DOHH2 (cell line): ENCODE measurements at regions not wholly inside any gene's neighbourhood (a gene's known extent, or its start where the extent isn't known, plus 50 kb on each side); places are given as distances from the start of the nearest gene placed in this dataset.

Source experiments
- H3F3A ChIP-seq: fragments of 200-600 bp; sonication (generic), shearing (Covaris generic); 2 replicates; pipeline ENCODE4 v1.6.0; 2016; ENCODE audit warnings: antibody characterized with exemption, mild to moderate bottlenecking; ENCODE audit not compliant: control insufficient read depth, insufficient read depth
- H3K27ac ChIP-seq: fragments of 200-600 bp; sonication (generic); 2 replicates; pipeline ENCODE4 v1.5.1; 2014; ENCODE audit warnings: low read depth, mild to moderate bottlenecking, low read length, moderate library complexity
- H3K27me3 ChIP-seq: fragments of 200-600 bp; sonication (generic); 2 replicates; pipeline ENCODE4 v1.6.1; 2014; ENCODE audit warnings: mild to moderate bottlenecking, low read length, mixed read lengths; ENCODE audit not compliant: control insufficient read depth
- H3K36me3 ChIP-seq: fragments of 200-600 bp; sonication (generic); 2 replicates; pipeline ENCODE4 v1.6.1; 2014; ENCODE audit warnings: mild to moderate bottlenecking, low read length, moderate library complexity, mixed read lengths; ENCODE audit not compliant: control insufficient read depth
- H3K4me1 ChIP-seq: fragments of 200-600 bp; sonication (generic); 2 replicates; pipeline ENCODE4 v1.6.1; 2014; ENCODE audit warnings: mild to moderate bottlenecking, low read length, mixed read lengths; ENCODE audit not compliant: control insufficient read depth
- H3K4me2 ChIP-seq: fragments of 200-600 bp; sonication (generic); 2 replicates; pipeline ENCODE4 v1.6.0; 2014; ENCODE audit warnings: mild to moderate bottlenecking, low read length, moderate library complexity
- H3K4me3 ChIP-seq: fragments of 200-600 bp; sonication (generic); 2 replicates; pipeline ENCODE4 v1.5.1; 2014; ENCODE audit warnings: mild to moderate bottlenecking, low read length, mixed read lengths
- H3K79me2 ChIP-seq: fragments of 200-600 bp; sonication (generic); 2 replicates; pipeline ENCODE4 v1.6.1; 2014; ENCODE audit warnings: mild to moderate bottlenecking, low read length, mixed read lengths; ENCODE audit not compliant: control insufficient read depth
- H3K9me2 ChIP-seq: fragments of 200-600 bp; sonication (generic); replicated peaks from 2 replicates; pipeline ENCODE4 v1.6.1; 2014; ENCODE audit warnings: mild to moderate bottlenecking, low read length, mixed read lengths; ENCODE audit not compliant: control insufficient read depth
- H3K9me3 ChIP-seq: fragments of 200-600 bp; sonication (generic); 2 replicates; pipeline ENCODE4 v1.6.1; 2014; ENCODE audit warnings: antibody characterized with exemption, low read length, mixed read lengths; ENCODE audit not compliant: control insufficient read depth, insufficient read depth
- H4K20me1 ChIP-seq: fragments of 200-600 bp; sonication (generic); 2 replicates; pipeline ENCODE4 v1.6.0; 2014; ENCODE audit warnings: low read depth, mild to moderate bottlenecking, antibody characterized with exemption, low read length, moderate library complexity; ENCODE audit not compliant: control insufficient read depth, insufficient read depth
- EZH2phosphoT487 ChIP-seq: fragments of 200-600 bp; sonication (generic); IDR thresholded peaks from 2 replicates; pipeline ENCODE4 v1.6.1; 2017; ENCODE audit warnings: borderline replicate concordance, mild to moderate bottlenecking, antibody characterized with exemption, low read length, moderate library complexity, mixed read lengths
- TF ChIP-seq, protein P1 (sequence below): fragments of 200-600 bp; sonication (generic); IDR thresholded peaks from one replicate; pipeline ENCODE4 v1.5.1; 2014; ENCODE audit warnings: antibody characterized with exemption, mild to moderate bottlenecking, low read depth, low read length; ENCODE audit not compliant: poor library complexity, severe bottlenecking

DNA sequence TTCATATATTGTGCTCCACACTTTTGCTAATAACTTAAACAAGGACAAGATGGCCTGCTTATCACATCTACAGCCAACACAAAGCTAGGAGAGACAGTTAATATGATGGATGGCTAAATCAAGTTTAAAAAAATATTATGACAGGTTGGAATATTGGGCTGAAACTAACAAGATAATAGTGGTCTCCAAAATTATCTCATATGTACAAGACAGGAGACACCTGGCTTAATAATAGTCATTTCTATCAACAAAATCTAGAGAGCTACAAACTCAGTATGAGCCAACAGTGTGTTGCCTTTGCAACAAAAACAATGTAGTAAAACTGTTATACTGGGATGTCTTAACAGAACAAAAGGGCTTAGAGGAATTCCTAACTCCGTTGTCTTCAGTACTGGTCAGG lies 317.1 kb upstream of the COL8A1 start:
- TF ChIP-seq, protein P1, sequence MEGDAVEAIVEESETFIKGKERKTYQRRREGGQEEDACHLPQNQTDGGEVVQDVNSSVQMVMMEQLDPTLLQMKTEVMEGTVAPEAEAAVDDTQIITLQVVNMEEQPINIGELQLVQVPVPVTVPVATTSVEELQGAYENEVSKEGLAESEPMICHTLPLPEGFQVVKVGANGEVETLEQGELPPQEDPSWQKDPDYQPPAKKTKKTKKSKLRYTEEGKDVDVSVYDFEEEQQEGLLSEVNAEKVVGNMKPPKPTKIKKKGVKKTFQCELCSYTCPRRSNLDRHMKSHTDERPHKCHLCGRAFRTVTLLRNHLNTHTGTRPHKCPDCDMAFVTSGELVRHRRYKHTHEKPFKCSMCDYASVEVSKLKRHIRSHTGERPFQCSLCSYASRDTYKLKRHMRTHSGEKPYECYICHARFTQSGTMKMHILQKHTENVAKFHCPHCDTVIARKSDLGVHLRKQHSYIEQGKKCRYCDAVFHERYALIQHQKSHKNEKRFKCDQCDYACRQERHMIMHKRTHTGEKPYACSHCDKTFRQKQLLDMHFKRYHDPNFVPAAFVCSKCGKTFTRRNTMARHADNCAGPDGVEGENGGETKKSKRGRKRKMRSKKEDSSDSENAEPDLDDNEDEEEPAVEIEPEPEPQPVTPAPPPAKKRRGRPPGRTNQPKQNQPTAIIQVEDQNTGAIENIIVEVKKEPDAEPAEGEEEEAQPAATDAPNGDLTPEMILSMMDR: no peak
- no peak for TF ChIP-seq EZH2phosphoT487
- Histone ChIP-seq H3K79me2 (no peaks in the 10 kb centered on the region), H3K27ac (no peak overlapping the region), H3K9me3 (no peaks in the 10 kb centered on the region), H3K36me3 (no peaks in the 10 kb centered on the region), H3K4me3 (no peak overlapping the region), H3K9me2 (no peaks in the 10 kb centered on the region), H3K4me1 (no peaks in the 10 kb centered on the region), H3K4me2 (no peak overlapping the region), H3K27me3 (no peaks in the 10 kb centered on the region), H3F3A (no peaks in the 10 kb centered on the region), H4K20me1 (no peaks in the 10 kb centered on the region)

DNA sequence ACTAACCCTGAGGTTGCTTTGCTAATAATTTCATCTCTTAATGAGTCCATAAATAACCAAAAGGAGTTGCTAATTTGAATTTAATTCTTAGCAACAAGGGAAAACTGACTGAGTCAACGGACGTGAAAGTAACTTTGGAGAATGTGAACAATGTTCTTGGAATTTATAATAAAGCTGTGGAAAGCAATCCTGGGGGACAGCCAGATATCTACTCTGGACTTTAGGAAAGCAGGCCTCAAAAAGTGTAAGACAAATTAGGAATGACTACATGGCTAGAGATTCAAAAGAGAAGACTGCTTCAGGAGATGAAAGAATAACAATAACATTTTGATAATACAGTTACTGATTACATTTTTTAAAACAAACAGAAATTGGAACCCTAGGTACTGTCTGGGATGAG lies 318.4 kb upstream of the COL8A1 start:
- no peak overlapping the region for H3K4me3 ChIP-seq

DNA sequence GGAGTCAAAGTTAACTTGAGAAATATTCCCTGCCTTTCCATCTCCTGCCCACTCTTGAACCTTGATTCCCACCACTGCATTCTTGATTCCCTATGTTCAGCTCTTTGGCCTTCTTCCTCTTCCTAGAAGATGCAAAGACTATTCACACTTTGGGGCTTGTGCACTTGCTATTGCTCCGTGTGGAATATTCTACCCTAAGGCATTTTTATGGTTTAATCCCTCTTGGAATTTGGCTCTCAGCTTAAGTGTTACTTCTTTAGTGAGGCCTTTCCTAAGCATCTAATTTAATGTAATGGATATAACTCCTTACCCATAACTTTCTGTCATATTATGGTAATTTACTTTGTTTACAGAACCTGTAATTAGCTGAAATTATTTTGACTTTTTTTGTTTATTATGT lies 318.9 kb upstream of the COL8A1 start:
- H3K27me3 ChIP-seq: no peaks in the 10 kb centered on the region
- no peak overlapping the region for H3K27ac ChIP-seq
- no peaks in the 10 kb centered on the region for H3K4me1 ChIP-seq
- no peaks in the 10 kb centered on the region for H3F3A ChIP-seq
- no peaks in the 10 kb centered on the region for H3K9me2 ChIP-seq
- H4K20me1 ChIP-seq: no peaks in the 10 kb centered on the region
- H3K36me3 ChIP-seq: no peaks in the 10 kb centered on the region
- no peak overlapping the region for H3K4me3 ChIP-seq
- no peaks in the 10 kb centered on the region for H3K79me2 ChIP-seq
- no peak overlapping the region for H3K4me2 ChIP-seq
- no peaks in the 10 kb centered on the region for H3K9me3 ChIP-seq
- TF ChIP-seq, protein P1: no peak
- TF ChIP-seq EZH2phosphoT487: no peak

More for the DNA sequence above, 318.4 kb upstream of the COL8A1 start:
- Histone ChIP-seq H3K27ac (no peak overlapping the region), H3K79me2 (no peaks in the 10 kb centered on the region), H3K9me2 (no peaks in the 10 kb centered on the region), H3F3A (no peaks in the 10 kb centered on the region), H3K36me3 (no peaks in the 10 kb centered on the region), H3K9me3 (no peaks in the 10 kb centered on the region), H3K4me1 (no peaks in the 10 kb centered on the region), H3K27me3 (no peaks in the 10 kb centered on the region), H3K4me2 (no peak overlapping the region), H4K20me1 (no peaks in the 10 kb centered on the region)
- TF ChIP-seq EZH2phosphoT487: no peak
- TF ChIP-seq, protein P1: no peak

DNA sequence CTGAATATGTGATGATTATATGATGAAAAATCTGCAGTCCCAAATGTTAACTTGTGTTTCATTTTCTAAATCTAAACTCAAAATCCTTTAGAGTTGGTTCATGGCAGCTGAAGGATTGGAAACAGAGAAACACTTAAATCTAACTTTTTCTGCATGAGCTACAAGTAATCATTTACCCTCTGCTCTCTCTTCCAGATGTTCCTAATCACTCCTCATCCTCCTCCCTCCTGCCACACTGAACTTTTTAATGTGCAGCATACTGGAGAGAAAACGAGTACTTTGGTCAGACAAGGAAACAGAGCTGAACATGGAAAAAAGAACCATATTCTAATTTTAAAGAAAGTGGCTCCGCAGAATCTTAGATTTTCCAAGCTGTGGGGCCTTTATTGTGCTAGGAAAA lies 321.2 kb upstream of the COL8A1 start:
- H3K9me3 ChIP-seq: no peaks in the 10 kb centered on the region
- H3F3A ChIP-seq: no peaks in the 10 kb centered on the region
- TF ChIP-seq, protein P1: no peak
- no peak for TF ChIP-seq EZH2phosphoT487
- H3K4me3 ChIP-seq: no peak overlapping the region
- H4K20me1 ChIP-seq: no peaks in the 10 kb centered on the region
- H3K27ac ChIP-seq: no peak overlapping the region
- H3K79me2 ChIP-seq: no peaks in the 10 kb centered on the region
- H3K36me3 ChIP-seq: no peaks in the 10 kb centered on the region
- no peak overlapping the region for H3K4me2 ChIP-seq
- no peaks in the 10 kb centered on the region for H3K27me3 ChIP-seq
- no peaks in the 10 kb centered on the region for H3K9me2 ChIP-seq
- H3K4me1 ChIP-seq: no peaks in the 10 kb centered on the region
